HL-60 (cell line): ENCODE measurements at regions not wholly inside any gene's neighbourhood (a gene's known extent, or its start where the extent isn't known, plus 50 kb on each side); places are given as distances from the start of the nearest gene placed in this dataset.

Experiments used
- DNase-seq, 2 experiments: peaks; one replicate each; pipeline ENCODE4 v3.0.0-alpha.2; 2010 to 2020; ENCODE audit warnings: low read depth in 1 of 2, low spot score in 1 of 2
- H3K27ac ChIP-seq: fragments of 250-450 bp; sonication (Bioruptor Pico); replicated peaks from 2 replicates; pipeline ENCODE4 v1.5.1; 2020; ENCODE audit warnings: mild to moderate bottlenecking, moderate library complexity
- H3K27me3 ChIP-seq: fragments of 250-450 bp; sonication (Bioruptor Pico); 2 replicates; pipeline ENCODE4 v1.5.1; 2021; ENCODE audit warnings: mild to moderate bottlenecking, moderate library complexity; ENCODE audit not compliant: insufficient read depth, poor library complexity, severe bottlenecking
- H3K4me3 ChIP-seq: replicated peaks from 2 replicates; pipeline ENCODE4 v1.5.1; 2011; ENCODE audit warnings: mild to moderate bottlenecking, control low read depth, low read length; ENCODE audit not compliant: insufficient read depth
- CTCF ChIP-seq: IDR thresholded peaks from one replicate; pipeline ENCODE4 v1.5.1; 2011; ENCODE audit warnings: low read length, control low read depth, inconsistent platforms; ENCODE audit not compliant: insufficient read depth
- GABPA ChIP-seq: IDR thresholded peaks from 2 replicates; pipeline ENCODE4 v1.6.1; 2012; ENCODE audit warnings: low read depth
- POLR2AphosphoS5 ChIP-seq: IDR thresholded peaks from 2 replicates; pipeline ENCODE4 v1.6.1; 2012; ENCODE audit warnings: low read depth
- REST ChIP-seq: IDR thresholded peaks from 2 replicates; pipeline ENCODE4 v1.6.1; 2012; ENCODE audit warnings: low read depth; ENCODE audit not compliant: insufficient replicate concordance
- SPI1 ChIP-seq: IDR thresholded peaks from 2 replicates; pipeline ENCODE4 v1.6.1; 2012; ENCODE audit warnings: low read depth, mild to moderate bottlenecking, borderline replicate concordance

GRCh38 chr10:89075631-89076030, 85.0 kb downstream of the FAS start:
- no peak for DNase-seq
- H3K27me3 ChIP-seq = no peaks in the 10 kb centered on the region
- no peak for TF ChIP-seq POLR2AphosphoS5
- no peak for TF ChIP-seq REST
- no peak for TF ChIP-seq GABPA
- TF ChIP-seq SPI1 = no peak
- TF ChIP-seq CTCF = no peak
- H3K27ac ChIP-seq = no peak overlapping the region
- no peak overlapping the region for H3K4me3 ChIP-seq

GRCh38 chr10:89074120-89074519, 83.5 kb downstream of the FAS start:
- Histone ChIP-seq H3K27ac (no peak overlapping the region), H3K27me3 (no peaks in the 10 kb centered on the region), H3K4me3 (no peak overlapping the region)
- TF ChIP-seq SPI1 (no peak), CTCF (no peak), REST (no peak), POLR2AphosphoS5 (no peak), GABPA (no peak)
- DNase-seq = no peak

- TF ChIP-seq REST = no peak
- TF ChIP-seq GABPA = no peak
- no peak for TF ChIP-seq CTCF
- TF ChIP-seq POLR2AphosphoS5 = no peak
- no peak for TF ChIP-seq SPI1
- no peaks in the 10 kb centered on the region for H3K27me3 ChIP-seq
- no peak overlapping the region for H3K4me3 ChIP-seq
- no peak for DNase-seq
- H3K27ac ChIP-seq = no peak overlapping the region
Measured at GRCh38 chr10:89073719-89074118, 83.1 kb downstream of the FAS start.
